ENCODE measurements at regions not wholly inside any gene's neighbourhood (a gene's known extent, or its start where the extent isn't known, plus 50 kb on each side); places are given as distances from the start of the nearest gene placed in this dataset.

- H3K4me3 ChIP-seq (ENCODE audit: low read depth, low read length), result no peak overlapping the region
- in situ Hi-C loops (cut with HindIII; ENCODE audit: low sequenced_read_pairs), result no loop called here
- TF ChIP-seq, protein P1, sequence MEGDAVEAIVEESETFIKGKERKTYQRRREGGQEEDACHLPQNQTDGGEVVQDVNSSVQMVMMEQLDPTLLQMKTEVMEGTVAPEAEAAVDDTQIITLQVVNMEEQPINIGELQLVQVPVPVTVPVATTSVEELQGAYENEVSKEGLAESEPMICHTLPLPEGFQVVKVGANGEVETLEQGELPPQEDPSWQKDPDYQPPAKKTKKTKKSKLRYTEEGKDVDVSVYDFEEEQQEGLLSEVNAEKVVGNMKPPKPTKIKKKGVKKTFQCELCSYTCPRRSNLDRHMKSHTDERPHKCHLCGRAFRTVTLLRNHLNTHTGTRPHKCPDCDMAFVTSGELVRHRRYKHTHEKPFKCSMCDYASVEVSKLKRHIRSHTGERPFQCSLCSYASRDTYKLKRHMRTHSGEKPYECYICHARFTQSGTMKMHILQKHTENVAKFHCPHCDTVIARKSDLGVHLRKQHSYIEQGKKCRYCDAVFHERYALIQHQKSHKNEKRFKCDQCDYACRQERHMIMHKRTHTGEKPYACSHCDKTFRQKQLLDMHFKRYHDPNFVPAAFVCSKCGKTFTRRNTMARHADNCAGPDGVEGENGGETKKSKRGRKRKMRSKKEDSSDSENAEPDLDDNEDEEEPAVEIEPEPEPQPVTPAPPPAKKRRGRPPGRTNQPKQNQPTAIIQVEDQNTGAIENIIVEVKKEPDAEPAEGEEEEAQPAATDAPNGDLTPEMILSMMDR (IDR thresholded peaks at IDR 0.05; ENCODE audit: low read depth, low read length, missing control alignments), result no peak
- DNase-seq (ENCODE audit: low read depth), result no peak
Observed at GRCh38 chr1:22282364-22282995, 139.6 kb upstream of the WNT4 start.

- DNase-seq (ENCODE audit: low read depth), result no peak
- H3K4me3 ChIP-seq (ENCODE audit: low read depth, low read length), result no peak overlapping the region
- TF ChIP-seq, protein P1 (IDR thresholded peaks at IDR 0.05; ENCODE audit: low read depth, low read length, missing control alignments), result no peak
- in situ Hi-C loops (cut with HindIII; ENCODE audit: low sequenced_read_pairs), result no loop called here
Observed at GRCh38 chr1:22283596-22283995, 140.7 kb upstream of the WNT4 start.

- TF ChIP-seq, protein P1 (IDR thresholded peaks at IDR 0.05; ENCODE audit: low read depth, low read length, missing control alignments), result no peak
- in situ Hi-C loops (cut with HindIII; ENCODE audit: low sequenced_read_pairs), result no loop called here
Observed at GRCh38 chr1:22284236-22284635, 141.3 kb upstream of the WNT4 start.

GRCh38 chr1:22284906-22285548 is 142.1 kb upstream of the WNT4 start:
- in situ Hi-C loops (cut with HindIII; ENCODE audit: low sequenced_read_pairs), result no loop called here
- no peak for DNase-seq (ENCODE audit: low read depth)
- H3K4me3 ChIP-seq (ENCODE audit: low read depth, low read length), result no peak overlapping the region
- TF ChIP-seq, protein P1 (IDR thresholded peaks at IDR 0.05; ENCODE audit: low read depth, low read length, missing control alignments), result no peak

More at GRCh38 chr1:22284236-22284635, 141.3 kb upstream of the WNT4 start:
- no peak for DNase-seq (ENCODE audit: low read depth)
- H3K4me3 ChIP-seq (ENCODE audit: low read depth, low read length), result no peak overlapping the region

GRCh38 chr1:22285549-22286396 is 142.9 kb upstream of the WNT4 start:
- no peak overlapping the region for H3K4me3 ChIP-seq (ENCODE audit: low read depth, low read length)
- TF ChIP-seq, protein P1 (IDR thresholded peaks at IDR 0.05; ENCODE audit: low read depth, low read length, missing control alignments), result no peak
- in situ Hi-C loops (cut with HindIII; ENCODE audit: low sequenced_read_pairs), result no loop called here
- no peak for DNase-seq (ENCODE audit: low read depth)

DNA sequence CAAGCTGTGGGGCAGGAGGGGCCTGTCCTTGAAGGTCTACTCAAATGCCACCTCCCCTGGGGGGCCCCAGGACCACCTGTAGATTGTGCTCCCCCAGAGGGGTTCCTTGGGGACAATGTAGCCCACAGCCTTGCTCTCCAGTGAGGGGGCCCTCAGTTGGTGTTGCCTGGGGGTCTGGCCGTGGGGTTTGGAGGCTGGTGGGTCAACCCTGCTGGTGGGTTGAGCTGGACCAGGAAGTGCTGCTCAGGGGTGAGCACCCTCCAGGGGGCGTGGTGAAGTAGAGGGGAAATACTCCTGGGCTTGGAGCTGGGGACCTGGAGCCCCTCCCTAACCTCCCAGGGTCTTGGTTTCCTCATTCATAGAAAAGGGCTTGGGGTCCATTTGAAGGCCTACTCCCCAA is 143.6 kb upstream of the WNT4 start:
- no peak overlapping the region for H3K4me3 ChIP-seq (ENCODE audit: low read depth, low read length)
- no peak for DNase-seq (ENCODE audit: low read depth)
- in situ Hi-C loops (cut with HindIII; ENCODE audit: low sequenced_read_pairs), result no loop called here
- TF ChIP-seq, protein P1 (IDR thresholded peaks at IDR 0.05; ENCODE audit: low read depth, low read length, missing control alignments), result no peak
